Neural crest cell (in vitro differentiated cells): ENCODE measurements at regions not wholly inside any gene's neighbourhood (a gene's known extent, or its start where the extent isn't known, plus 50 kb on each side); places are given as distances from the start of the nearest gene placed in this dataset.
A peak's percentile ranks its signal among the peaks of the same experiment; 100 is the strongest.

Experiments
- DNase-seq: peaks from one replicate; pipeline ENCODE4 v3.0.0; 2021; ENCODE audit warnings: low read depth, mixed read lengths, low spot score
- H3K27ac Mint-ChIP-seq: one replicate; pipeline ENCODE4 v1.8.0; 2021; ENCODE audit warnings: mild to moderate bottlenecking, mixed read lengths; ENCODE audit not compliant: unreplicated experiment
- H3K27me3 Mint-ChIP-seq: 2 replicates; pipeline ENCODE4 v1.8.0; 2021; ENCODE audit warnings: low read depth, mild to moderate bottlenecking, mixed read lengths
- H3K36me3 Mint-ChIP-seq: 2 replicates; pipeline ENCODE4 v1.8.0; 2021; ENCODE audit warnings: low read depth, mild to moderate bottlenecking, mixed read lengths
- H3K4me1 Mint-ChIP-seq: 2 replicates; pipeline ENCODE4 v1.8.0; 2021; ENCODE audit warnings: mixed read lengths
- H3K4me3 Mint-ChIP-seq: one replicate; pipeline ENCODE4 v1.8.0; 2021; ENCODE audit warnings: mild to moderate bottlenecking, mixed read lengths
- H3K9me3 Mint-ChIP-seq: 2 replicates; pipeline ENCODE4 v1.8.0; 2021; ENCODE audit warnings: mixed read lengths
- TF ChIP-seq, protein P1 (sequence below): fragments of 200-600 bp; sonication (generic); conservative IDR thresholded peaks from 2 replicates; pipeline ENCODE4 v1.5.0; 2021; ENCODE audit warnings: antibody characterized with exemption, mild to moderate bottlenecking

DNA sequence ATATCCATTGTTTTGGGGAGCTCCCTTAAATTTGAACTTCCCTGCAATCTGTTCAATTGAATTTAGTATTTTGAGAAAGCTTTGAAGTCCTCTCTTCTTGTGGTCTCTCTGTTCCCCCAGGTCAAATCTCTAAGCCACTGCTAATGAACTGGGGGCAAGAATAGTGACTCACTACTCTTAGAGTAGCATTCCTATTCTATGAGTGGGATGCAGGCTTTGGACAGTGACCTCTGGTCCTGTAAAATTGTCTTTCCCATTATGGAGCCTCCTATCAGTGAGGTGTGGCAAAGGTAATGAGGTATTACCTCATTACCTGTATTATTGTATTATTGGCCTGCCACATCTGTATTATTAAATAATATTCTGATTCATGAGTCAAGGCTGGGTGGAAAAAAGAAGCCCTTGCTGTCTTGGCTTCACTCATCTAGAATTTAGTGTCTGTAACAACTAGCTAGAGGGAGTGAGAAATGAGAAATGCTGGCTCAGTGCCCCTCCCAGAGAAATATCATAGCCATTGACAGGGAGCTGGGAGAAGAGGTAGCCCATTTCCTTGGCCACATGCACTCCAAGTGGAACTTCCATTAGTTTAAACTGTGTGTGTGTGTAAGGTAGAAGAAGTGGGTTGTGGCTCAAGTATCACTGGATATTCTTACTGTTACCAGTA lies 393.9 kb upstream of the CTSO start:
- TF ChIP-seq, protein P1, sequence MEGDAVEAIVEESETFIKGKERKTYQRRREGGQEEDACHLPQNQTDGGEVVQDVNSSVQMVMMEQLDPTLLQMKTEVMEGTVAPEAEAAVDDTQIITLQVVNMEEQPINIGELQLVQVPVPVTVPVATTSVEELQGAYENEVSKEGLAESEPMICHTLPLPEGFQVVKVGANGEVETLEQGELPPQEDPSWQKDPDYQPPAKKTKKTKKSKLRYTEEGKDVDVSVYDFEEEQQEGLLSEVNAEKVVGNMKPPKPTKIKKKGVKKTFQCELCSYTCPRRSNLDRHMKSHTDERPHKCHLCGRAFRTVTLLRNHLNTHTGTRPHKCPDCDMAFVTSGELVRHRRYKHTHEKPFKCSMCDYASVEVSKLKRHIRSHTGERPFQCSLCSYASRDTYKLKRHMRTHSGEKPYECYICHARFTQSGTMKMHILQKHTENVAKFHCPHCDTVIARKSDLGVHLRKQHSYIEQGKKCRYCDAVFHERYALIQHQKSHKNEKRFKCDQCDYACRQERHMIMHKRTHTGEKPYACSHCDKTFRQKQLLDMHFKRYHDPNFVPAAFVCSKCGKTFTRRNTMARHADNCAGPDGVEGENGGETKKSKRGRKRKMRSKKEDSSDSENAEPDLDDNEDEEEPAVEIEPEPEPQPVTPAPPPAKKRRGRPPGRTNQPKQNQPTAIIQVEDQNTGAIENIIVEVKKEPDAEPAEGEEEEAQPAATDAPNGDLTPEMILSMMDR = no peak
- Mint-ChIP-seq H3K4me3 (no peak overlapping the region), H3K36me3 (no peaks in the 10 kb centered on the region), H3K27me3 (no peaks in the 10 kb centered on the region), H3K4me1 (no peaks in the 10 kb centered on the region), H3K27ac (no peak overlapping the region), H3K9me3 (peaks cover 2% of the 10 kb centered on the region)
- DNase-seq = no peak

DNA sequence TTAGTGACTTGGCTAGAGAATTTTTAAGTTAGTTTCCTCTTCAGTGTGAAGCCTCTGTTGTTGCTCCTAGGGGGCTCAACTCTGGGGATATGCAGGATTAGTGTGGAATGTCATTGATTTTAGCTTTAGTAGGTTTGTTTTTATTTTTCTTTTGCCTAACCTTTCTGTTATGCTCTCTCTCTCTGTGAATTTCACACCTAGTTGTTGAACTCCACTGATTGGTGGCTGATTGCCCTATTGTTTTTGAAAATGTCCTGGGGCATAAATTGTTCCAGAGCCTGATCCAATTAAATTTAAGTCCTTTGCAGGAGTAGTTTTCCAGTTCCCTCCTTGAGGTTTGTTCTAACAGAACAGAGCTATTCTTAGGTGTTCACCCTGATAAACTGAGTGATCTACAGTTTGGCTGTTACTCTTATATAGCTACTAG lies 393.3 kb upstream of the CTSO start:
- no peaks in the 10 kb centered on the region for H3K27me3 Mint-ChIP-seq
- H3K36me3 Mint-ChIP-seq = no peaks in the 10 kb centered on the region
- H3K9me3 Mint-ChIP-seq = peaks cover 2% of the 10 kb centered on the region
- TF ChIP-seq, protein P1 = no peak
- no peak overlapping the region for H3K4me3 Mint-ChIP-seq
- H3K27ac Mint-ChIP-seq = no peak overlapping the region
- no peaks in the 10 kb centered on the region for H3K4me1 Mint-ChIP-seq
- DNase-seq = no peak

DNA sequence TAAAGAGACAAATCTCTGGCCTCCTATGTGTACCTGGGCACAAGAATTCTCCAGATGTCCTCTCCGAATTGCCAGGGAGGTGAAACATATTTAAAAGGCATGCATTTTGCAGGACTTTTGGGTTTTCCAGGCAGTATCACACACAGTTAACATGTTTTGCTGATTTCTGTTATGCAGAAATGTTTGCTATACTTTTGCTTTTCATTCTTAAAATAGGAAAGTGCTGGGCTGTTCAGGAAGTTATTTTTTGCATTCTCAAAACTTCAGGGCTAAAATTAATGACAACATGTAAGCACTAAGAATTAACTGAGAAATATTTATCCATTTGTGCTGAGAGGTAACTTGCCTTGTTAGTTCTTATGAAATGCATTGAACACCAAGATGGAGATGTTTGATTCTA lies 390.7 kb upstream of the CTSO start:
- no peaks in the 10 kb centered on the region for H3K4me1 Mint-ChIP-seq
- no peaks in the 10 kb centered on the region for H3K27me3 Mint-ChIP-seq
- H3K9me3 Mint-ChIP-seq = peaks cover 2% of the 10 kb centered on the region
- no peak for DNase-seq
- no peak overlapping the region for H3K27ac Mint-ChIP-seq
- TF ChIP-seq, protein P1 = no peak
- no peaks in the 10 kb centered on the region for H3K36me3 Mint-ChIP-seq
- H3K4me3 Mint-ChIP-seq = no peak overlapping the region

DNA sequence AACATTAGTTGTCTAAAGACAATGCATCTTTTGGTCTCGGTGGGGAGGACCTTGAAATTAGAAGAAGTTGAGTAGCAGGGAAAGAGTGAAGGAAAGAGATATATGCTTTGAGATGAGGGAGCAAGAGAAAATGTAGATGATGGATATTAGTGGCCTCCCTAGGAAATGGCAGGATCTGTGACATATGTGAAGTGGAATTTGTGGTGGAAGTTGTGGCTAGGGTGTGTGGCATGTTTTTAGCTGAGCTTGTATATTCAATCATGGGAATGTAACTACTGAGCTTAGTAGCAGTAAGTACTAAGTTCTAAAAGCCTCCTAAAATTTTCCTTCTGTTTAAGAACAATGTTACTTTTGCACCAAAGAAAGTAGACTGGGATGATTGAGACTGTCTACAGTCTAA lies 382.8 kb upstream of the CTSO start:
- Mint-ChIP-seq H3K4me3 (no peak overlapping the region), H3K9me3 (peaks cover 4% of the 10 kb centered on the region), H3K27me3 (no peaks in the 10 kb centered on the region), H3K27ac (peak overlapping the region; percentile 41), H3K36me3 (no peaks in the 10 kb centered on the region), H3K4me1 (no peaks in the 10 kb centered on the region)
- TF ChIP-seq, protein P1 = no peak
- DNase-seq = no peak

DNA sequence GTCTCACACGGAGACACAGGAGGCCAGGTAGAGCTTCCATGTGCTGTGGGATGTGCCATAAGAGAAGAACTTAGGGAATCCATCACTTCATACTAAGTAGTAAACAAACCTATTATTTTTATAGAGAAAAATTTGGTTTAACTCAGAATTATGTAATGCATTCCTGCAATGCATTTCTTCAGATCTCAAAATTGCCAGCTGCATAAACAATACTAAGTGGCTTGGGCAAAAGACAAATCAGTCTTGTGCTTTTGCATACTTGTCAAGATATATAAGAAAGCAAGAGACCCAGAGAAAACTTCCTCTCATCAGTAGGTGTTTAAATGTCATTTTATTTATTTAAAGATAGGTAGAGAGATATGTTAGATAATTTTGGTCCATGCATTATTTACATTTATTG lies 382.1 kb upstream of the CTSO start:
- Mint-ChIP-seq H3K4me1 (no peaks in the 10 kb centered on the region), H3K27ac (no peak overlapping the region), H3K9me3 (peaks cover 4% of the 10 kb centered on the region), H3K4me3 (no peak overlapping the region), H3K36me3 (no peaks in the 10 kb centered on the region), H3K27me3 (no peaks in the 10 kb centered on the region)
- no peak for DNase-seq
- TF ChIP-seq, protein P1 = no peak
